HCT116 (cell line): ENCODE measurements at regions not wholly inside any gene's neighbourhood (a gene's known extent, or its start where the extent isn't known, plus 50 kb on each side); places are given as distances from the start of the nearest gene placed in this dataset.
A peak's percentile ranks its signal among the peaks of the same experiment; 100 is the strongest.

Experiments
- ATAC-seq: fragments of 200-7000 bp; cut with Tn5 transposase; 2 replicates; pipeline ENCODE4 v1.9.1; 2020; ENCODE audit warnings: mild to moderate bottlenecking, moderate library complexity
- BruUV-seq: library from RNA; stranded (reverse); fragments of 400-500 nt; replicated peaks from 2 replicates; lab custom pipeline; 2021; lab: Mats Ljungman, UMichigan
- CTCF ChIA-PET: fragments of 300-600 bp; sonication (Branson Sonifier 250); formaldehyde crosslinking; loops from one replicate; lab custom pipeline; 2021; ENCODE audit warnings: antibody characterized with exemption; lab: Charles Lee
- POLR2A ChIA-PET: fragments of 300-600, 350-600 bp; sonication (Branson Sonifier 250); formaldehyde crosslinking; loops from one replicate; lab custom pipeline; 2021; ENCODE audit warnings: antibody characterized with exemption; lab: Charles Lee
- RAD21 ChIA-PET, 2 experiments: fragments of 300-600 bp; sonication (Branson Sonifier 250); formaldehyde crosslinking; loops; one replicate each; lab custom pipeline; 2023; ENCODE audit warnings: low total read pairs in 2 of 2; ENCODE audit not compliant: uncharacterized antibody in 2 of 2, unreplicated experiment in 2 of 2, low non-redundant PET in 1 of 2; lab: Charles Lee
- DNase-seq: peaks from one replicate; pipeline ENCODE4 v3.0.0-alpha.2; 2010; ENCODE audit warnings: low read depth, low spot score
- H2AFZ ChIP-seq: fragments of 200-600 bp; shearing (Covaris generic), sonication (generic); 2 replicates; pipeline ENCODE4 v1.6.1; 2017; ENCODE audit warnings: low read depth, mixed run types, mixed read lengths, antibody characterized with exemption, low read length; ENCODE audit not compliant: poor library complexity, severe bottlenecking
- H3K27ac ChIP-seq: 2 replicates; pipeline ENCODE4 v1.5.1; 2012; ENCODE audit warnings: low read depth, low read length
- H3K27me3 ChIP-seq: fragments of 200-600 bp; sonication (generic); 2 replicates; pipeline ENCODE4 v1.6.1; 2016; ENCODE audit warnings: mixed run types, low read length, mixed read lengths; ENCODE audit not compliant: insufficient read depth
- H3K36me3 ChIP-seq, 2 experiments: fragments of 200-500 bp in 1 of 2; fragments of 200-600 bp in 1 of 2; sonication (Bioruptor generic) in 1 of 2; sonication (generic) in 1 of 2; 2 replicates each; pipeline versions ENCODE4 v1.5.1 to v1.6.1; 2014 to 2016; ENCODE audit warnings: low read length in 2 of 2, inconsistent platforms in 1 of 2, mixed read lengths in 1 of 2, mixed run types in 1 of 2; ENCODE audit not compliant: insufficient read depth in 2 of 2, control insufficient read depth in 1 of 2
- H3K4me1 ChIP-seq, 2 experiments: fragments of 200-600 bp in 1 of 2; sonication (generic) in 1 of 2; 2 replicates each; pipeline versions ENCODE4 v1.5.1 to v1.6.1; 2012 to 2017; ENCODE audit warnings: low read length in 2 of 2, inconsistent platforms in 1 of 2, mild to moderate bottlenecking in 1 of 2, mixed read lengths in 1 of 2, mixed run types in 1 of 2, moderate library complexity in 1 of 2; ENCODE audit not compliant: insufficient read depth in 2 of 2, control insufficient read depth in 1 of 2
- H3K4me2 ChIP-seq: fragments of 200-600 bp; sonication (generic); 2 replicates; pipeline ENCODE4 v1.6.1; 2017; ENCODE audit warnings: mixed run types, low read length, mixed read lengths
- H3K4me3 ChIP-seq, 2 experiments: fragments of 200-600 bp in 1 of 2; sonication (generic) in 1 of 2; replicated peaks in 1 of 2; 2 replicates each; pipeline ENCODE4 v1.5.1; 2011 to 2016; ENCODE audit warnings: low read length in 2 of 2, control low read depth in 1 of 2, low read depth in 1 of 2, mild to moderate bottlenecking in 1 of 2, mixed read lengths in 1 of 2, mixed run types in 1 of 2
- H3K79me2 ChIP-seq: fragments of 200-600 bp; sonication (generic); 2 replicates; pipeline ENCODE4 v1.6.1; 2017; ENCODE audit warnings: mild to moderate bottlenecking, mixed run types, low read length, moderate library complexity, mixed read lengths; ENCODE audit not compliant: insufficient read depth
- H3K9ac ChIP-seq: fragments of 200-600 bp; sonication (generic); 2 replicates; pipeline ENCODE4 v1.6.1; 2016; ENCODE audit warnings: low read length, mixed read lengths
- H3K9me2 ChIP-seq: fragments of 200-600 bp; sonication (generic), shearing (Covaris generic); 2 replicates; pipeline ENCODE4 v1.6.1; 2017; ENCODE audit warnings: mixed run types, mild to moderate bottlenecking, moderate library complexity; ENCODE audit not compliant: insufficient read depth
- H3K9me3 ChIP-seq, 2 experiments: fragments of 200-500 bp in 1 of 2; fragments of 200-600 bp in 1 of 2; sonication (Bioruptor generic) in 1 of 2; sonication (generic) in 1 of 2; 2 replicates each; pipeline ENCODE4 v1.6.1; 2014 to 2017; ENCODE audit warnings: low read length in 2 of 2, mixed read lengths in 2 of 2, inconsistent platforms in 1 of 2, low read depth in 1 of 2, mild to moderate bottlenecking in 1 of 2, mixed run types in 1 of 2, moderate library complexity in 1 of 2; ENCODE audit not compliant: control insufficient read depth in 1 of 2, insufficient read depth in 1 of 2
- H4K20me1 ChIP-seq: fragments of 200-600 bp; sonication (generic), shearing (Covaris generic); 2 replicates; pipeline ENCODE4 v1.6.1; 2017; ENCODE audit warnings: mixed run types, mild to moderate bottlenecking, moderate library complexity; ENCODE audit not compliant: insufficient read depth
- CBX3 ChIP-seq: IDR thresholded peaks from 2 replicates; pipeline ENCODE4 v1.6.1; 2012; ENCODE audit warnings: low read depth
- CEBPB ChIP-seq: IDR thresholded peaks from 2 replicates; pipeline ENCODE4 v1.6.1; 2012; ENCODE audit warnings: low read depth
- CTCF ChIP-seq, 3 experiments: fragments of 200-600 bp in 1 of 3; sonication (generic) in 1 of 3; IDR thresholded peaks in 2 of 3; conservative IDR thresholded peaks in 1 of 3; 2 replicates each; pipeline ENCODE4 v1.5.1; 2012 to 2017; ENCODE audit warnings: low read depth in 2 of 3, low read length in 2 of 3, antibody characterized with exemption in 1 of 3, borderline replicate concordance in 1 of 3, control low read depth in 1 of 3, mild to moderate bottlenecking in 1 of 3, mixed read lengths in 1 of 3, mixed run types in 1 of 3, moderate library complexity in 1 of 3; ENCODE audit not compliant: insufficient read depth in 1 of 3
- EGR1 ChIP-seq: IDR thresholded peaks from 2 replicates; pipeline ENCODE4 v1.6.1; 2012; ENCODE audit warnings: low read depth
- ELF1 ChIP-seq: IDR thresholded peaks from 2 replicates; pipeline ENCODE4 v1.6.1; 2012; ENCODE audit warnings: low read depth, borderline replicate concordance
- EZH2phosphoT487 ChIP-seq: fragments of 200-600 bp; IDR thresholded peaks from 2 replicates; pipeline ENCODE4 v1.6.1; 2018; ENCODE audit warnings: antibody characterized with exemption, borderline replicate concordance
- JUND ChIP-seq: IDR thresholded peaks from 2 replicates; pipeline ENCODE4 v1.6.1; 2012
- MAX ChIP-seq: IDR thresholded peaks from 2 replicates; pipeline ENCODE4 v1.6.1; 2012
- RAD21 ChIP-seq: IDR thresholded peaks from 2 replicates; pipeline ENCODE4 v1.6.1; 2012; ENCODE audit warnings: low read depth, mild to moderate bottlenecking
- REST ChIP-seq: IDR thresholded peaks from 2 replicates; pipeline ENCODE4 v1.6.1; 2012; ENCODE audit warnings: low read depth
- SIN3A ChIP-seq: IDR thresholded peaks from 2 replicates; pipeline ENCODE4 v1.6.1; 2012; ENCODE audit warnings: low read depth
- TCF7L2 ChIP-seq: IDR thresholded peaks from 2 replicates; pipeline ENCODE4 v1.7.0; 2011; ENCODE audit warnings: borderline replicate concordance, inconsistent platforms; ENCODE audit not compliant: insufficient read depth, insufficient read length; ENCODE audit errors: extremely low read depth
- ZBTB33 ChIP-seq: IDR thresholded peaks from 2 replicates; pipeline ENCODE4 v1.6.1; 2011; ENCODE audit warnings: mild to moderate bottlenecking, low read length, moderate library complexity; ENCODE audit not compliant: insufficient replicate concordance; ENCODE audit errors: extremely low read depth
- ZFX ChIP-seq: fragments of 450-650 bp; IDR thresholded peaks from 2 replicates; pipeline ENCODE4 v1.6.1; 2017
- ZNF274 ChIP-seq: fragments of 200-500 bp; sonication (Bioruptor generic); IDR thresholded peaks from 2 replicates; pipeline ENCODE4 v1.6.1; 2014; ENCODE audit warnings: mild to moderate bottlenecking, low read depth, low read length, inconsistent platforms
- intact Hi-C: fragments of 100-400 bp; cut with micrococcal nuclease; formaldehyde crosslinking; loops from 2 replicates; pipeline ENCODE4 v1.10.0; 2022

- peaks cover 0 to 9% of the 10 kb centered on the region in 2 experiments; a peak in 1 of 4 replicates for H3K4me1 ChIP-seq
- CTCF ChIA-PET = interaction anchor here (1.4 kb wide), 1 partner anchor 602 kb away, joined by 5 read pairs; no protein-coding TSS in a partner anchor
- peak; percentile 80 for ATAC-seq
Observed at GRCh38 chr7:94223375-94224084, 171.2 kb upstream of the COL1A2 start.

More at GRCh38 chr7:94223375-94224084, 171.2 kb upstream of the COL1A2 start:
- Histone ChIP-seq H3K27me3 (no peaks in the 10 kb centered on the region), H3K9ac (no peak overlapping the region), H3K36me3 (no peaks in the 10 kb centered on the region), H3K27ac (no peak overlapping the region), H4K20me1 (no peaks in the 10 kb centered on the region), H3K9me3 (no peaks in the 10 kb centered on the region), H3K9me2 (no peaks in the 10 kb centered on the region), H3K79me2 (no peaks in the 10 kb centered on the region), H2AFZ (peak overlapping the region; percentile 81), H3K4me3 (0 out of 4 replicates have a peak overlapping the region, but pooled peaks of 1 of the 2 experiments have one; percentile 1), H3K4me2 (peak overlapping the region; percentile 40)
- ChIA-PET POLR2A (no interaction called here), RAD21 (no interaction called here)
- no TSS peak for BruUV-seq
- DNase-seq = peak; percentile 41
- TF ChIP-seq CTCF (IDR thresholded peaks at IDR 0.05 in 2 of 3, conservative IDR thresholded peaks at IDR 0.05 in 1 of 3; ENCODE audit: borderline replicate concordance in 1 of 3, insufficient read depth in 1 of 3, low read depth in 2 of 3, low read length in 2 of 3) (peak; percentile 35 to 52 (median 50); a peak in 4 of 6 replicates), CBX3 (no peak), MAX (no peak), ZFX (no peak), RAD21 (peak; percentile 65), ELF1 (no peak), JUND (no peak), ZBTB33 (no peak), REST (no peak), ZNF274 (no peak), EZH2phosphoT487 (no peak), TCF7L2 (no peak), SIN3A (no peak), EGR1 (no peak), CEBPB (no peak)
- intact Hi-C loops = loop anchor here (5.0 kb wide), 4 partner anchors 321 to 976 kb away; no protein-coding TSS in a partner anchor
